Smooth muscle cell (in vitro differentiated cells): ENCODE measurements at regions not wholly inside any gene's neighbourhood (a gene's known extent, or its start where the extent isn't known, plus 50 kb on each side); places are given as distances from the start of the nearest gene placed in this dataset.

Experiments
- DNase-seq: peaks from one replicate; lab custom pipeline; 2025; ENCODE audit not compliant: unreplicated experiment; lab: John Stamatoyannopoulos, UW
- H2AFZ ChIP-seq: fragments of 200-600 bp; sonication (generic); 2 replicates; pipeline ENCODE4 v1.6.0; 2016; ENCODE audit warnings: antibody characterized with exemption, low read depth, mild to moderate bottlenecking
- H3F3A ChIP-seq: fragments of 200-600 bp; sonication (generic); 2 replicates; pipeline ENCODE4 v1.6.0; 2017; ENCODE audit warnings: antibody characterized with exemption, low read depth
- H3K27ac ChIP-seq: fragments of 200-600 bp; sonication (generic); 2 replicates; pipeline ENCODE4 v1.5.1; 2016; ENCODE audit warnings: low read depth, mild to moderate bottlenecking
- H3K27me3 ChIP-seq: fragments of 200-600 bp; sonication (generic); 2 replicates; pipeline ENCODE4 v1.6.1; 2016; ENCODE audit warnings: low read depth, mild to moderate bottlenecking
- H3K36me3 ChIP-seq: fragments of 200-600 bp; sonication (generic); 2 replicates; pipeline ENCODE4 v1.5.1; 2016; ENCODE audit warnings: low read depth
- H3K4me1 ChIP-seq: fragments of 200-600 bp; sonication (generic); 2 replicates; pipeline ENCODE4 v1.5.1; 2016; ENCODE audit warnings: low read depth
- H3K4me2 ChIP-seq: fragments of 200-600 bp; sonication (generic); 2 replicates; pipeline ENCODE4 v1.6.0; 2016; ENCODE audit warnings: mild to moderate bottlenecking
- H3K4me3 ChIP-seq: fragments of 200-600 bp; sonication (generic); 2 replicates; pipeline ENCODE4 v1.5.1; 2016; ENCODE audit warnings: mild to moderate bottlenecking
- H3K79me2 ChIP-seq: fragments of 200-600 bp; sonication (generic); 2 replicates; pipeline ENCODE4 v1.6.0; 2016; ENCODE audit warnings: low read depth, mild to moderate bottlenecking
- H3K9ac ChIP-seq: fragments of 200-600 bp; sonication (generic); 2 replicates; pipeline ENCODE4 v1.6.0; 2016; ENCODE audit warnings: low read depth
- H3K9me3 ChIP-seq: fragments of 200-600 bp; sonication (generic); replicated peaks from 2 replicates; pipeline ENCODE4 v1.5.1; 2016; ENCODE audit warnings: low read depth
- H4K20me1 ChIP-seq: fragments of 200-600 bp; sonication (generic); 2 replicates; pipeline ENCODE4 v1.6.0; 2016; ENCODE audit warnings: low read depth
- WGBS: methylation state at CpG from one replicate; pipeline ENCODE4 v1.1.7; 2016; ENCODE audit warnings: low lambda C conversion rate; 5-methylcytosine and 5-hydroxymethylcytosine counted together
- TF ChIP-seq, protein P1 (sequence below): fragments of 200-600 bp; sonication (generic); IDR thresholded peaks from 2 replicates; pipeline ENCODE4 v1.5.1; 2017; ENCODE audit warnings: borderline replicate concordance, mild to moderate bottlenecking, antibody characterized with exemption; ENCODE audit not compliant: insufficient read depth, poor library complexity, severe bottlenecking

GRCh38 chr20:10898552-10898951 is 224.8 kb upstream of the JAG1 start:
- Histone ChIP-seq H3F3A (no peaks in the 10 kb centered on the region), H3K27me3 (no peaks in the 10 kb centered on the region), H2AFZ (no peak overlapping the region), H4K20me1 (no peaks in the 10 kb centered on the region), H3K27ac (no peak overlapping the region), H3K4me2 (no peak overlapping the region), H3K4me1 (no peaks in the 10 kb centered on the region), H3K4me3 (no peak overlapping the region), H3K79me2 (no peaks in the 10 kb centered on the region), H3K9ac (no peak overlapping the region), H3K9me3 (no peaks in the 10 kb centered on the region), H3K36me3 (no peaks in the 10 kb centered on the region)
- DNase-seq: no peak
- WGBS: 86% methylated on average over 1 of the region's 1 CpG
- TF ChIP-seq, protein P1, sequence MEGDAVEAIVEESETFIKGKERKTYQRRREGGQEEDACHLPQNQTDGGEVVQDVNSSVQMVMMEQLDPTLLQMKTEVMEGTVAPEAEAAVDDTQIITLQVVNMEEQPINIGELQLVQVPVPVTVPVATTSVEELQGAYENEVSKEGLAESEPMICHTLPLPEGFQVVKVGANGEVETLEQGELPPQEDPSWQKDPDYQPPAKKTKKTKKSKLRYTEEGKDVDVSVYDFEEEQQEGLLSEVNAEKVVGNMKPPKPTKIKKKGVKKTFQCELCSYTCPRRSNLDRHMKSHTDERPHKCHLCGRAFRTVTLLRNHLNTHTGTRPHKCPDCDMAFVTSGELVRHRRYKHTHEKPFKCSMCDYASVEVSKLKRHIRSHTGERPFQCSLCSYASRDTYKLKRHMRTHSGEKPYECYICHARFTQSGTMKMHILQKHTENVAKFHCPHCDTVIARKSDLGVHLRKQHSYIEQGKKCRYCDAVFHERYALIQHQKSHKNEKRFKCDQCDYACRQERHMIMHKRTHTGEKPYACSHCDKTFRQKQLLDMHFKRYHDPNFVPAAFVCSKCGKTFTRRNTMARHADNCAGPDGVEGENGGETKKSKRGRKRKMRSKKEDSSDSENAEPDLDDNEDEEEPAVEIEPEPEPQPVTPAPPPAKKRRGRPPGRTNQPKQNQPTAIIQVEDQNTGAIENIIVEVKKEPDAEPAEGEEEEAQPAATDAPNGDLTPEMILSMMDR: no peak

- Histone ChIP-seq H3K27ac (no peak overlapping the region), H3K27me3 (no peaks in the 10 kb centered on the region), H3K9me3 (no peaks in the 10 kb centered on the region), H2AFZ (no peak overlapping the region), H3K4me1 (no peaks in the 10 kb centered on the region), H3K36me3 (no peaks in the 10 kb centered on the region), H3K9ac (no peak overlapping the region), H3K4me3 (no peak overlapping the region), H4K20me1 (no peaks in the 10 kb centered on the region), H3F3A (no peaks in the 10 kb centered on the region), H3K4me2 (no peak overlapping the region), H3K79me2 (no peaks in the 10 kb centered on the region)
- DNase-seq: no peak
- TF ChIP-seq, protein P1: no peak
- 75% methylated on average over 1 of the region's 1 CpG for WGBS
Measured at GRCh38 chr20:10902174-10902573, 228.4 kb upstream of the JAG1 start.

DNA sequence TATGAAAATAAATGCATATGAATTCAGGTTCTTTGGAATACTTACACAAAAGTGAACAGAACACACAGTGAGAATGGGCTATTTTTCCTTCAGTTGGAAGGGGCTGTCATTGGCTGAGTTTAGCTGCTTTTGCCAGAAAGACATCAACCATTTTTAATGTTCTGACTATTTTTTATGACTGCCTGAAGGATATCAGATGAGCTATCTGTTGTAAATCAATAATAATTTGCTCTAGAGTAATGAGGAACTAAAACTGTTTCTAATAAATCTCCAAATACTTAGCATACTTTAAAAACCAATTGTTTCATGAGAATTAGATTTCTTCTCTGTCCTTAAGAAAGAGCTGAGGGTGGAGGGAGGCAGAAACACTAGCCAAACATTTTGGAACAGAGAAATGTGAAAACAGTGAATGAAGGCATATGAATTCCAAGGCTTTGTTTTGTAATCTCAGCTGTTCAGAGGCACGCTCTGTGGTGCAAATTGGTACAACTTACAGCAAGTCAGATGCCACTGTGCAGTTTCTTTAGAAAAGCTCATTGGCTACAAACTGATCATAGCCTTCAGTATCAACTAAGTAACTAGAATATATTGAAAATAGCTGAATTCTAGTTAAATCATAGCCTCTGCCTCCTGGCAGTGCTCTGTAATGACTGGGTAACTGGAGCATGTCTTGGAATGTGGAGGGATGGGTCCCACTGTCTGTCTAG is 228.9 kb upstream of the JAG1 start:
- TF ChIP-seq, protein P1: no peak
- Histone ChIP-seq H3F3A (no peaks in the 10 kb centered on the region), H3K36me3 (no peaks in the 10 kb centered on the region), H3K27me3 (no peaks in the 10 kb centered on the region), H3K27ac (no peak overlapping the region), H3K9ac (no peak overlapping the region), H2AFZ (peak overlapping the region; percentile 3), H3K4me1 (no peaks in the 10 kb centered on the region), H3K79me2 (no peaks in the 10 kb centered on the region), H3K4me3 (no peak overlapping the region), H3K4me2 (no peak overlapping the region), H3K9me3 (no peaks in the 10 kb centered on the region), H4K20me1 (no peaks in the 10 kb centered on the region)
- 62% methylated on average over 1 of the region's 1 CpG for WGBS
- DNase-seq: no peak

DNA sequence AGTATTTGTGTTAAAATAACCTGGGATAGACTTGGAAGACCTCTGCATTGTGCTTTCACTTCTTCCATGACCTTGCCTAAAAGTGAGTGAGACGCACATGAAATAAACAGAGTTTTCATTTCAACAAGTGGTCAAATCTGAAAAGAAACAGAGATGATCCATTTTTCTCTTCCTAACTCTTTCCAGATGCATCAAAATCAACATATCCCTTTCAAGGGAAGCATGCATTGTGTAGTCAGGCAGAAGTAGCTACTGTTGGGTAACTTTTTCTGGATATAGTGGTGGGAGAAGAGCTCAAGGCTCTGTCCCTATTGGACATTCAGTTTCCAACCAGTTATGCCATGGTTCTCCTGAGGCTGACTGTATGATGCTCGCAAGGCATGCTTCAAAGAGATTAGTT is 233.0 kb upstream of the JAG1 start:
- Histone ChIP-seq H2AFZ (no peak overlapping the region), H3F3A (no peaks in the 10 kb centered on the region), H3K36me3 (no peaks in the 10 kb centered on the region), H3K27ac (no peak overlapping the region), H3K4me3 (no peak overlapping the region), H3K27me3 (no peaks in the 10 kb centered on the region), H4K20me1 (no peaks in the 10 kb centered on the region), H3K79me2 (no peaks in the 10 kb centered on the region), H3K9ac (no peak overlapping the region), H3K4me1 (no peaks in the 10 kb centered on the region), H3K4me2 (no peak overlapping the region), H3K9me3 (no peaks in the 10 kb centered on the region)
- 77% methylated on average over 2 of the region's 2 CpGs for WGBS
- TF ChIP-seq, protein P1: no peak
- DNase-seq: no peak
